Stimulated activated CD4-positive, alpha-beta T cell treated with anti-CD3 and anti-CD28 coated beads, Interleukin-12 subunit alpha, Interleukin-12 subunit beta, amount 100 ng/mL, for 48 hours (primary cell): ENCODE measurements at regions not wholly inside any gene's neighbourhood (a gene's known extent, or its start where the extent isn't known, plus 50 kb on each side); places are given as distances from the start of the nearest gene placed in this dataset.

ENCODE experiments used
- DNase-seq, 3 donors: peaks; one replicate each; pipeline ENCODE4 v3.0.0-alpha.2; 2020; ENCODE audit warnings: low read depth in 2 of 3, low spot score in 1 of 3

GRCh38 chr4:116872941-116873340 lies 212.4 kb downstream of the TRAM1L1 start:
- no peak for DNase-seq

GRCh38 chr4:116872308-116872707 lies 213.1 kb downstream of the TRAM1L1 start:
- no peak for DNase-seq

DNA sequence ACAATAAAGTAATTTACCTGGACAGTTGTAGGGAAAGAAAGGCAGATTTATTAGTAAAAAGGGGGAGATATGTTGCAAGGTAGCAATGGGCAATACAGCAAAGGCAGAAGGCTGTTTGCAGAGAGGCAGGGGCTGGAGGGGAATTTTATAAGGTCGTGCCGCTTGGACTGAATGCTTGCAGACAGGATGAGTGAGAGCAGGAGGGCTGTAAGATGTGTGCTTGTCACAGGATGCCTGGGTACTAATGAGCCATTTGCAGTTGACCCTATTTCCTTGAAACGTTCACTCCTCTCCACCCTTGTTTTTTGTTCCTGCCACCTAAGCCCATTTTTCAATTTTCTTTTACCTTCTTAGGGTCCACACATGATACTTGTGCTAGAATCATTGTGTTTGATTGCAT lies 214.7 kb downstream of the TRAM1L1 start:
- no peak for DNase-seq

DNA sequence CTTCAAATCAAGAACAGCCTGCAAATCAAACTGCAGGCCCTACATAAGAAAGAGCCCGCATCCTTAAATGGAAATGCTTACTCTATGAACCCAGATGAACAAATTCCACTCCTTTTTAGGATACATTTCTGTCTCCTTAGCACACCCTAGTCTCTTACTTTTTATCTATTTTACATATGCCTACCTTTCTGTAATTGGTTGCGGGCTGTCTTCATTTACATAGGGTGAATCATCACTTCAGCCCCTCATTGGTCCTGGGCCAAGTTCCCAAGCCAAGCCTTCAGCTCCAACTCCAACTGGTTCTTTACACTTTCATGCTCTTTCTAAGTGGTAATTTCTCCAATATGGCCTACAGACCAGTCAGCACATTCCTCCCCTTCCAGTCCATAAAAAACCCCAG lies 219.3 kb downstream of the TRAM1L1 start:
- no peak for DNase-seq

GRCh38 chr4:116862592-116862991 lies 222.8 kb downstream of the TRAM1L1 start:
- DNase-seq: no peak

- DNase-seq: no peak
These were observed 224.5 kb downstream of the TRAM1L1 start for GRCh38 chr4:116860891-116861290.

DNA sequence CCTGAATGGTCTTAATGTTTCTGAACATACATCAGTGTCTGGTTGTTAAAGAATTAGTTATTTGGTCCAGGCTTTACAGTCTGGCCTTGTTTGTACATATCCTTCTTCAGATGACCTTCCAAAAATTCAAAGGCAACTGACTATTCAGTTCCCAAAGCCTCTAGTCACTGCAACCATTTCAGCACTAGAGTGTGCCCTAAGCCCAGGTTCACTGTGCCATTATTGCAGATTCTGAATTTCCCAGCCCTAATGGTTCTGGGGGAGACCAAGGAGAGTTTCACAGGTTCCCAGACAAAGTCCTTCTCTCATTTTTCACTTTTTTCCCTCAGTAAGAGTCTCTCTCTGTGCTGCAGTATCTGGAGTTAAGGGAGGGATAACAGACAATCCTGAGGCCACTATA lies 235.8 kb downstream of the TRAM1L1 start:
- DNase-seq: no peak

GRCh38 chr4:116847616-116848015 lies 237.8 kb downstream of the TRAM1L1 start:
- DNase-seq: no peak

- DNase-seq: no peak
These were observed 245.6 kb downstream of the TRAM1L1 start for GRCh38 chr4:116839826-116840225.

- no peak for DNase-seq
These were observed 246.8 kb downstream of the TRAM1L1 start for GRCh38 chr4:116838609-116839008.

DNA sequence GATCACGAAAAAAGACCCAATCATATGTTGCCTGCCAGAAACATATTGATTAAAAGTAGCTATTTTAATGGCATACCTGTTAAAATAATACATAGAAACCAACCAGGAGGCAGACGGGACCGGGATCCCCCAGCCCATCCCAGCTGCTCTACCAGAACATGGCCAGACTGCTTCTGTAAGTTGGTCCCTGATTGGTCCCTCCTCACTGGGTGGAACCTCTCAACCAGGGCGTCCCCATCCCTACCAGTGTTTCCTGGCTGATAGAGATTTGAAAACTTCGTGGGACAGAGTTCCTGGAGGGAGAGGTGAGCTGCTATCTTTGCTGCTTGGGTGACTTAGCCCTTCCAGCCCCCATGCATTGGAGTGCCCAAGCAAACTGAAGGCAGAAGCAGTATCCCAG lies 256.2 kb downstream of the TRAM1L1 start:
- no peak for DNase-seq

DNA sequence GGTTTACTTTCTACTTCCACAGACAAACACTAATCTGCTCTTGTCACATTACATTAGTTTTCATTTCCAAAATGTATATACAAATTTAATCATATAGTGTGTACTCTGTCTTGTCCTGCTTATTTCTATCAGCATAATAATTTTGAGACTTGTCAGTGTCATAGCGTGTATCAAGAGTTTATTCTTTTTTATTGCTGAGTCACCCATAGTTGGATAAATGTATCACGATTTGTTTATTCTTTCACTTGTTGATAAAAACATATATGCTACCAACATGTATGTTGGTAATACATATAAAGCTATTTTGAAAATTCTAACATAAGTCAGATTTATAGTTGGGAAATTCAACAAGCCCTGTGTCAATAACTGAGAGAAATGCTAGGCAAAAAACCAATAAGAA lies 261.2 kb downstream of the TRAM1L1 start:
- DNase-seq: no peak

DNA sequence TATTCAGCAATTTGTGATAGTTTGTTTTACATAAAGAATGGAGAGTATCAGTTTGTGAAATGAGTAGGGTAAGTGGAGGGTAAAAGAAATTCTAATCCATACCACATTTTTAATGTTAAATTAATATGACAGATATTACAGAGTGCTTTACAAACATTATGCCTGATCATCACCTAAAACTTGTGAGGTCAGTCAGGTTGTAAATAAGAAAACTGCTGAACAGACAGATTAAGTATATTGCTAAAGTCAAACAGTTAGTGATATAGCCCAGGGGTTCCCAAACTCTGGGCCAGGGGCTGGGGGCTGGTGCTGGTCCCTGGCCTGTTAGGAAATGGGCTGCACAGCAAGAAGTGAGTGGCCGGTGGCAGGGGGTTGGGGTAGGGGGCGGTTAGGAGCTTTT lies 273.6 kb downstream of the TRAM1L1 start:
- no peak for DNase-seq

GRCh38 chr4:116796022-116796421 lies 289.4 kb downstream of the TRAM1L1 start:
- no peak for DNase-seq

DNA sequence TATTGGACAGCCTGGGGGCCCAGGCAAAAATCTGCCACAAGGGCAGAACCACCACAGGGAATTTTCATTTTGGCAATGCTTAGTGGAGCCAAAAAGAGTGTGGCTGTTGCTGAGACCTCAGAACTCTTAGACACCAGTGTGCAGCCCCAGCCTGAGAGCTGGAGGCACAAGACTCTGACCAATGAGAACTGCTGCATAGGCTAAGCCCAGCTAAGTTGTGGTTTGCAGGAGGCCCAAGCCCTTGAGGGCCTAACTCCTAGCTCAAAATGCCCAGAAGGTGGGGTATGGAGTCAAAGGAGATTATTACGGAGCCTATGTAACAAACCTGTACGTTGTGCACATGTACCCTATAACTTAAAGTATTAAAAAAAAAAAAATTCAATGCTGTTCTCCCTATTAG lies 296.7 kb downstream of the TRAM1L1 start:
- no peak for DNase-seq

DNA sequence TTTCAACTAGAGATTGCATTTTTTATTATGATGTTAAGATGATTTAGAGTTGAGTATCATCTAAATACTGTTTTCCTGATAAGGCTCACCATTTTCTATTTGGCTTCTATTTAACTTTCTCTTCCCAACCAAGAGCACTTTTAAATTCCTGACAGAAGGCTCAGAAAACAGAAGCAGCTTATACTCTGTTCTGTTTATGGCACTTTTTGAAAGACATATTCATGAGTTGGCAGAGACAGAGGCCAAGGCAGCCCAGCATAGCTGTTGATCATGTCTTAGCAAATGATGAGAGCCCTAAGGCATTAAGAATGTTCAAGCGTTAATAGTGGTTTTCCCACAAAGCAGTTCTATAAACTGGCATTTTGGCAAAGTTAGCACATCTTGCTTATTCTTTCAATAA lies 330.3 kb downstream of the TRAM1L1 start:
- no peak for DNase-seq

DNA sequence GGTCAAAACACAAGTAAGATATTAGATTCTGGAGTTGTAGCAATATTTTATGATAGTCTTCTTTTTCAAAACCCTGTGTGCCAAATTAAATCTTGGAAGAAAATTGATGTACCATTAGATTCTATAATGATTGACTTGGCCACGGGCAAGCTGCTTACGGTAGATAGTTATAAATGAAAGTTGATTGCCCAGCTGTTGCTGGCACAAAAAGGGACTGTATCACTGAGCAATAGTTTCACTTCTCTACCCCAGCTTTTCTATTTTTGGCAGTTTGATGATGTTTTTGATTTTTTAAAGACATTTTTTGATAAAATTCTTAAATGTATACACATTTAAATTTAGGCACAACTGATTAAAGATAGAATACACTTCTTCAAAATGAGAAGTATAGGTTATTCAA lies 333.3 kb downstream of the TRAM1L1 start:
- no peak for DNase-seq

DNA sequence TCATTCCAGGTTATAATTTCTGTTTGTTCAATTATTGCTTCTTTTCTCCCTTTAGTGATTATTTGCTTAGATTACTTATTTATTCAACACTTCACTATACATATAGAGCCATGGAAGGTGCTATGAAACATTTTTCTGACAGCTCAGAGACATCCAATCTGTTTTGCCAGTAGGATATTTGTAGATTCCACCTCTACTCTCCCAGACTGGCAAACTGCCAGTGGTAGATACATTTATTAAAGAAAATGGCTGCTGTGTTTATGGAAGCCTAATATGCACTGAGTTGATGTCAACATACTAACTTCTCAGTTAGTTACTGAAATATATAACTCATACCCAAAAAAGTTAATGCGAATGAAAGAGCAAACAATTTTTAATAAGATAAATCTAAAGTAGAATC lies 348.6 kb downstream of the TRAM1L1 start:
- no peak for DNase-seq

DNA sequence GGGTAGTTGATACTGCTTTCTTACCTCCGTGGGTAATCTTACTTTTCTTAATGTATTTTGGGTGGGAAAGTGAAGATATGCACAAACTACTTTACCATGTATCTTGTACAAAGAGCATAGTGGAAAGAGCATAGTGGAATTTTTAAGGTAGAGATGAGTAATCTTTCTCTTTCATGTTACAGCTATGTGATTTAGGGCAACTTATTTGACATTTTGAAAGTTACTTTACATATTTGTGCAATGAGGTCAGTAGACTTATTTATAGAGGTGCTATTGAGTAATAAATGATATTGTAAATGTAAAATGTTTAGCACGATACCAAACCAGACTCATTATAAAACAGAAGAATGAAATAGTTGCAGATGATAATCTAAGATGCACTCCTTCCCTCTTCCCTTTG lies 351.2 kb downstream of the TRAM1L1 start:
- DNase-seq: no peak

GRCh38 chr4:116733370-116733769 lies 352.0 kb downstream of the TRAM1L1 start:
- DNase-seq: no peak

- DNase-seq: no peak
These were observed 358.9 kb downstream of the TRAM1L1 start for GRCh38 chr4:116726523-116726922.

GRCh38 chr4:116724249-116724648 lies 361.1 kb downstream of the TRAM1L1 start:
- no peak for DNase-seq

DNA sequence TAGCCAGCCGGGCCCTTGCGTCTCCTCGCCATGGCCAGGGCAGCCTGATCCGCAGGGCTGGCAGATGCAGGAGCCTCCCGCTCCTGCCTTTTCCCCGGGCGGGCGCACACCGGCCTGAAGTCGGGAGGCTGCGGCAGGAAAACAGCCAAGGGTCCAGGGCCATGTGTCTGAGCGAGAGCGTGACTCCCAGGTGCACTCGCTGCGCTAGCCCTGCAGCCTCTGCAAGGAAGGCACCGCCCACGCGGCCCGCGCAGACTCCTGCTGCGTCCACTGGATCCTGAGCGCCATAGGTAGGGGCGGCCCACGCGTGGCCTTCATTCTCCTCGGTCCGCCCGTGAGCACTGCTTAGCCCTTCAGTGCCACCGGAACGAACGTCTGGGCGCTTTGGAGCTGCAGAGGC lies 379.9 kb downstream of the TRAM1L1 start:
- no peak for DNase-seq

DNA sequence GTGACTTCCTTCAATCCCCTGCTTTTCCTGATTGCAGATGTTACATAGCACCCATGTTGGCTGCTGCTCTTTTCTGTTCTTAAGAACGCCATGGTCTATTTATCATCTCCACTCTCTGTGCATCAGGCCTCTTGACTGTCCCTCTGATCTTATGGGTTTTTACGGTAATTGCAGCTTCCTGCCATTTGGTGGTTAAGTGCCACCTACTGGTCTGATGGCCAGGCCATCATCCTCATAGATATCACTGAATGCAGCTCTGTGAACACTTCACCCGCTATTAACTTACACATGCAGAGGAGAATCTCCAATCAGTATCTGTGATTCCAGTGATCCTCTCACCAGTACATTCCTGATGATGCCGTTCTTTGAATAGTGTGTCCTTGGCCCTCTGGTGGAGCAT lies 382.4 kb downstream of the TRAM1L1 start:
- DNase-seq: no peak
